Loucy (cell line): ENCODE measurements at regions not wholly inside any gene's neighbourhood (a gene's known extent, or its start where the extent isn't known, plus 50 kb on each side); places are given as distances from the start of the nearest gene placed in this dataset.

Experiments used
- CTCF ChIP-seq: fragments of 200-600 bp; sonication (generic); conservative IDR thresholded peaks from 2 replicates; pipeline ENCODE4 v1.5.1; 2014; ENCODE audit warnings: mild to moderate bottlenecking, antibody characterized with exemption, low read length
- EZH2phosphoT487 ChIP-seq: fragments of 200-600 bp; IDR thresholded peaks from 2 replicates; pipeline ENCODE4 v1.6.1; 2018; ENCODE audit warnings: antibody characterized with exemption, mild to moderate bottlenecking, moderate library complexity, borderline replicate concordance

GRCh38 chr1:173257805-173258204, 50.7 kb upstream of the TNFSF4 start:
- TF ChIP-seq CTCF = no peak
- TF ChIP-seq EZH2phosphoT487 = no peak
